ENCODE measurements at regions not wholly inside any gene's neighbourhood (a gene's known extent, or its start where the extent isn't known, plus 50 kb on each side); places are given as distances from the start of the nearest gene placed in this dataset.

DNA sequence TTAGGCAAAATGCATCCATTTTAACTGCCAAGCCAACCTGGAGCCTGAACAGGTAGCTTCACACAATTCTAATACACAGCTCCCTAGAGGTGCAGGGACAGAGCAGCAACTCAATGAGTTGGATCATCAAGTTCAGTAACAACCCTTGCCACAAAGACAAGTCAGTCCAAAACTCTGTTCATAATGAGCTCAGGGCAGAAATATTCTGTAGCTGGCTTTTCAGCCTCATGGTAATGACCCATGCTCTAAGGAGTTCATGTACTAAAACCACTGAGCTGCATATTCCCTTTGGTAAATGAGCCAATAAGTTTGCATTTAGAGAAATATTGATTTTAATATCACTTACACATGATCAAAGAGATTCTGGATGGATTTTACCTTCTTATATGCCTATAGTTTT is 316.1 kb downstream of the SEC23A start:
- TF ChIP-seq TBP (CRISPR knock-in tag; IDR thresholded peaks at IDR 0.05) (no peak), RNF219 (CRISPR knock-in tag; IDR thresholded peaks at IDR 0.05) (no peak), ZFP90 (CRISPR knock-in tag; IDR thresholded peaks at IDR 0.05; ENCODE audit: borderline replicate concordance) (no peak), PRMT3 (CRISPR knock-in tag; IDR thresholded peaks at IDR 0.05; ENCODE audit: borderline replicate concordance, low read depth) (no peak), PBX3 (CRISPR knock-in tag; IDR thresholded peaks at IDR 0.05; ENCODE audit: borderline replicate concordance) (no peak), ZNF180 (CRISPR knock-in tag; IDR thresholded peaks at IDR 0.05; ENCODE audit: borderline replicate concordance, low read depth) (no peak), TCF12 (IDR thresholded peaks at IDR 0.05) (no peak), TCF12 (CRISPR knock-in tag; IDR thresholded peaks at IDR 0.05) (no peak), KLF16 (CRISPR knock-in tag; IDR thresholded peaks at IDR 0.05) (no peak), KDM5B (CRISPR knock-in tag; IDR thresholded peaks at IDR 0.05; ENCODE audit: borderline replicate concordance) (no peak), HOXA7 (CRISPR knock-in tag; IDR thresholded peaks at IDR 0.05) (no peak), JUNB (CRISPR knock-in tag; IDR thresholded peaks at IDR 0.05; ENCODE audit: borderline replicate concordance) (no peak)
- TF ChIP-seq, protein P1, sequence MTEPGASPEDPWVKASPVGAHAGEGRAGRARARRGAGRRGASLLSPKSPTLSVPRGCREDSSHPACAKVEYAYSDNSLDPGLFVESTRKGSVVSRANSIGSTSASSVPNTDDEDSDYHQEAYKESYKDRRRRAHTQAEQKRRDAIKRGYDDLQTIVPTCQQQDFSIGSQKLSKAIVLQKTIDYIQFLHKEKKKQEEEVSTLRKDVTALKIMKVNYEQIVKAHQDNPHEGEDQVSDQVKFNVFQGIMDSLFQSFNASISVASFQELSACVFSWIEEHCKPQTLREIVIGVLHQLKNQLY (CRISPR knock-in tag; IDR thresholded peaks at IDR 0.05) = no peak

All from HepG2 (cell line).